OCI-LY3 (cell line): ENCODE measurements at regions not wholly inside any gene's neighbourhood (a gene's known extent, or its start where the extent isn't known, plus 50 kb on each side); places are given as distances from the start of the nearest gene placed in this dataset.

Source experiments
- CTCF ChIP-seq: fragments of 200-600, 300-600 bp; sonication (generic); IDR thresholded peaks from 2 replicates; pipeline ENCODE4 v1.5.1; 2014; ENCODE audit warnings: antibody characterized with exemption, low read length, low read depth
- EZH2phosphoT487 ChIP-seq: fragments of 200-600 bp; shearing (Covaris generic); IDR thresholded peaks from 2 replicates; pipeline ENCODE4 v1.6.1; 2018; ENCODE audit warnings: antibody characterized with exemption, mixed run types, low read depth

DNA sequence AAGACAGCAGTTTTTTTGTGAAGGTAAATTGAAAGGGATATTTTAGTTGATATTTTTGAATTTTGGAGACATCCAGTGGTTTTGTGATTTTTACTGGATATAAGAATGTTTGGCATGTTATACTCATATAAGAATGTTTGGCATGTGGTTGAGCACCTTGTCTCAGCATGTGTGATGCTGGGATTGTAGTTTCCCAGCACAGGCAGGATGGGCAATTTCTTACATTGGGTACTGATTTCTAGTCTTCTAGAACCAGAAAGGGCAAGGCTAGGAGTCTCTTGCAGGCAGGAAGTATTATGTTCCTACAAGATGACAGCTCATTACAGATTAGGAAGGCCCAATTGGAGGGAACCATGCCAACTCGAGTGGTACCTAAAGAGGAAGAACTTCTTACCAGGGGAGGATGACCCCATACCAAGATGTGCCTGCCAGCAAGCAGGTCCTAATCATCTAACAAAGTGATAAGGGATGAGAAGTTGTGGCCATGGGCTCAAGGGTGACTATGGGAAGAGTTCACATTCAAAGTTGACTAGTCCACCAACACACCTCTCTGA, 377.8 kb downstream of the UTRN start:
- TF ChIP-seq CTCF: no peak
- no peak for TF ChIP-seq EZH2phosphoT487
